ENCODE measurements at regions not wholly inside any gene's neighbourhood (a gene's known extent, or its start where the extent isn't known, plus 50 kb on each side); places are given as distances from the start of the nearest gene placed in this dataset.

DNA sequence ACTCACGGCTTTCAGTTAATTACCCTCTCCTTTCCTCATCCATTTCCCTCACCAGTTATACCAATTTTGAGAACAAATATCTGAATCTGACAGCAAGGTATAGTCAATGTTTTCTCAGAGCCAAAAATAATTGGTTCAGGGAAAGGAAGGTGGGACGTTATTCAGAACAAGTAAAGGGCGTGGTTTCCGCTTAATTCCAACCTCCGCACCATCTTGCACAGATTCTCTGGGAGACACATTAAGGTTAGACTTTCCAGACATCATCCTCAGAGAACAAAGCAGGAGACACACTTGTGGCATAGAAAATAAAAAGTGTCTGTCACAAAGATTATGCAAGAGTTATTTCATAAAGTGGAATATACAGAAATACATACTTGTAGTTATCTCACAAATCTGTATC, 441.2 kb downstream of the IRX1 start:
- TF ChIP-seq EGR1 (IDR thresholded peaks at IDR 0.05) (no peak), FOXM1 (IDR thresholded peaks at IDR 0.05; ENCODE audit: borderline replicate concordance, low read depth) (no peak), TEAD4 (IDR thresholded peaks at IDR 0.05) (no peak), NFIC (IDR thresholded peaks at IDR 0.05) (no peak), REST (IDR thresholded peaks at IDR 0.05; ENCODE audit: low read depth) (no peak), CREB1 (IDR thresholded peaks at IDR 0.05; ENCODE audit: low read depth) (no peak), CEBPB (IDR thresholded peaks at IDR 0.05) (no peak), TCF12 (IDR thresholded peaks at IDR 0.05; ENCODE audit: low read depth) (no peak), YY1 (IDR thresholded peaks at IDR 0.05; ENCODE audit: low read depth) (no peak), RAD21 (IDR thresholded peaks at IDR 0.05; ENCODE audit: low read depth) (no peak), ZBTB7A (IDR thresholded peaks at IDR 0.05; ENCODE audit: low read depth) (no peak), TAF1 (IDR thresholded peaks at IDR 0.05; ENCODE audit: low read depth) (no peak), EP300 (IDR thresholded peaks at IDR 0.05; ENCODE audit: borderline replicate concordance) (no peak)
- TF ChIP-seq, protein P1, sequence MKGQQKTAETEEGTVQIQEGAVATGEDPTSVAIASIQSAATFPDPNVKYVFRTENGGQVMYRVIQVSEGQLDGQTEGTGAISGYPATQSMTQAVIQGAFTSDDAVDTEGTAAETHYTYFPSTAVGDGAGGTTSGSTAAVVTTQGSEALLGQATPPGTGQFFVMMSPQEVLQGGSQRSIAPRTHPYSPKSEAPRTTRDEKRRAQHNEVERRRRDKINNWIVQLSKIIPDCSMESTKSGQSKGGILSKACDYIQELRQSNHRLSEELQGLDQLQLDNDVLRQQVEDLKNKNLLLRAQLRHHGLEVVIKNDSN (IDR thresholded peaks at IDR 0.05): no peak
- TF ChIP-seq, protein P2, sequence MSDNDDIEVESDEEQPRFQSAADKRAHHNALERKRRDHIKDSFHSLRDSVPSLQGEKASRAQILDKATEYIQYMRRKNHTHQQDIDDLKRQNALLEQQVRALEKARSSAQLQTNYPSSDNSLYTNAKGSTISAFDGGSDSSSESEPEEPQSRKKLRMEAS (IDR thresholded peaks at IDR 0.05): no peak

- TF ChIP-seq YY1 (IDR thresholded peaks at IDR 0.05; ENCODE audit: low read depth) (no peak), NFIC (IDR thresholded peaks at IDR 0.05) (no peak), ZBTB7A (IDR thresholded peaks at IDR 0.05; ENCODE audit: low read depth) (no peak), REST (IDR thresholded peaks at IDR 0.05; ENCODE audit: low read depth) (no peak), CEBPB (IDR thresholded peaks at IDR 0.05) (no peak), FOXM1 (IDR thresholded peaks at IDR 0.05; ENCODE audit: borderline replicate concordance, low read depth) (no peak), TAF1 (IDR thresholded peaks at IDR 0.05; ENCODE audit: low read depth) (no peak), TEAD4 (IDR thresholded peaks at IDR 0.05) (no peak), EGR1 (IDR thresholded peaks at IDR 0.05) (no peak), CREB1 (IDR thresholded peaks at IDR 0.05; ENCODE audit: low read depth) (no peak), TCF12 (IDR thresholded peaks at IDR 0.05; ENCODE audit: low read depth) (no peak), EP300 (IDR thresholded peaks at IDR 0.05; ENCODE audit: borderline replicate concordance) (no peak), RAD21 (IDR thresholded peaks at IDR 0.05; ENCODE audit: low read depth) (no peak)
- TF ChIP-seq, protein P1 (IDR thresholded peaks at IDR 0.05): no peak
- TF ChIP-seq, protein P2 (IDR thresholded peaks at IDR 0.05): no peak
These were observed 443.4 kb downstream of the IRX1 start for GRCh38 chr5:4038994-4039393.

GRCh38 chr5:4042311-4042710, 446.7 kb downstream of the IRX1 start:
- TF ChIP-seq ZBTB7A (IDR thresholded peaks at IDR 0.05; ENCODE audit: low read depth) (no peak), TCF12 (IDR thresholded peaks at IDR 0.05; ENCODE audit: low read depth) (no peak), NFIC (IDR thresholded peaks at IDR 0.05) (no peak), REST (IDR thresholded peaks at IDR 0.05; ENCODE audit: low read depth) (no peak), CEBPB (IDR thresholded peaks at IDR 0.05) (no peak), RAD21 (IDR thresholded peaks at IDR 0.05; ENCODE audit: low read depth) (no peak)

DNA sequence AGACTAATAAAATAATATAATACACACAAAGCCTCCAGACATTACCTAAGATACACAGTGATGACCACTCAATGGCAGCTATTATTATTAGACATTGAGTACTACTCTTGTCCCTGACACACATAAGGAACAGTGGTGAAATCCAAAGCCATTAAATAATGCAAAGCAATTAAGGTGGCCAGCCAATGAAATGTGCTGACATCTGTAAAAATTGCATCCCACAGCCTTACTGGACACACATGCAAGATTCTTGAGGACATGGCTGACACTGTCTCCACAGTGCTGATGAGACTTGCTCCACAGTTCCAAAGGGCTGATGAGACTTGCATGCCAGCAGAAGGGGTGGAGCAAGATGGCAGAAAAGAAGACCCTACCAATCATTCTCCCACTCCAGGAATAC, 447.5 kb downstream of the IRX1 start:
- TF ChIP-seq CREB1 (IDR thresholded peaks at IDR 0.05; ENCODE audit: low read depth): no peak
- TF ChIP-seq EGR1 (IDR thresholded peaks at IDR 0.05): no peak
- TF ChIP-seq CEBPB (IDR thresholded peaks at IDR 0.05): no peak
- no peak for TF ChIP-seq TAF1 (IDR thresholded peaks at IDR 0.05; ENCODE audit: low read depth)
- TF ChIP-seq EP300 (IDR thresholded peaks at IDR 0.05; ENCODE audit: borderline replicate concordance): no peak
- TF ChIP-seq FOXM1 (IDR thresholded peaks at IDR 0.05; ENCODE audit: borderline replicate concordance, low read depth): no peak
- TF ChIP-seq NFIC (IDR thresholded peaks at IDR 0.05): no peak
- no peak for TF ChIP-seq REST (IDR thresholded peaks at IDR 0.05; ENCODE audit: low read depth)
- no peak for TF ChIP-seq TCF12 (IDR thresholded peaks at IDR 0.05; ENCODE audit: low read depth)
- no peak for TF ChIP-seq RAD21 (IDR thresholded peaks at IDR 0.05; ENCODE audit: low read depth)
- TF ChIP-seq, protein P2 (IDR thresholded peaks at IDR 0.05): no peak
- TF ChIP-seq, protein P1 (IDR thresholded peaks at IDR 0.05): no peak
- no peak for TF ChIP-seq YY1 (IDR thresholded peaks at IDR 0.05; ENCODE audit: low read depth)
- no peak for TF ChIP-seq TEAD4 (IDR thresholded peaks at IDR 0.05)
- no peak for TF ChIP-seq ZBTB7A (IDR thresholded peaks at IDR 0.05; ENCODE audit: low read depth)

All from Ishikawa (cell line).